Astrocyte (in vitro differentiated cells and primary cell): ENCODE measurements at regions not wholly inside any gene's neighbourhood (a gene's known extent, or its start where the extent isn't known, plus 50 kb on each side); places are given as distances from the start of the nearest gene placed in this dataset.

ENCODE experiments used
- DNase-seq: peaks from one replicate; pipeline ENCODE4 v3.0.0-alpha.2; 2010; ENCODE audit warnings: low read depth
- FAIRE-seq: peaks from 2 replicates; lab custom pipeline; 2011; peaks lifted over from hg19 to GRCh38; lab: Jason Lieb, UNC
- H2AFZ ChIP-seq: 2 replicates; pipeline ENCODE4 v1.6.0; 2012; ENCODE audit warnings: low read depth, low read length, inconsistent platforms
- H3K27ac ChIP-seq: 2 replicates; pipeline ENCODE4 v1.5.1; 2011; ENCODE audit warnings: low read depth, low read length, inconsistent platforms
- H3K27me3 ChIP-seq: 2 replicates; pipeline ENCODE4 v1.6.0; 2011; ENCODE audit warnings: low read length, inconsistent platforms; ENCODE audit not compliant: insufficient read depth
- H3K36me3 ChIP-seq: 2 replicates; pipeline ENCODE4 v1.5.1; 2011; ENCODE audit warnings: low read length, inconsistent platforms; ENCODE audit not compliant: insufficient read depth
- H3K4me1 ChIP-seq: 2 replicates; pipeline ENCODE4 v1.5.1; 2011; ENCODE audit warnings: low read length, inconsistent platforms; ENCODE audit not compliant: insufficient read depth
- H3K4me2 ChIP-seq: 2 replicates; pipeline ENCODE4 v1.6.0; 2012; ENCODE audit warnings: low read length, inconsistent platforms
- H3K4me3 ChIP-seq: 2 replicates; pipeline ENCODE4 v1.5.1; 2011; ENCODE audit warnings: low read depth, mild to moderate bottlenecking, low read length, inconsistent platforms; ENCODE audit not compliant: insufficient read depth
- H3K79me2 ChIP-seq: 2 replicates; pipeline ENCODE4 v1.6.0; 2012; ENCODE audit warnings: mild to moderate bottlenecking, low read length, inconsistent platforms; ENCODE audit not compliant: insufficient read depth
- H3K9ac ChIP-seq: 2 replicates; pipeline ENCODE4 v1.6.0; 2012; ENCODE audit warnings: mild to moderate bottlenecking, low read length, inconsistent platforms
- H3K9me3 ChIP-seq: 2 replicates; pipeline ENCODE4 v1.5.1; 2012; ENCODE audit warnings: low read depth, mild to moderate bottlenecking, low read length, inconsistent platforms; ENCODE audit not compliant: insufficient read depth
- H4K20me1 ChIP-seq: 2 replicates; pipeline ENCODE4 v1.6.0; 2012; ENCODE audit warnings: low read length, inconsistent platforms; ENCODE audit not compliant: insufficient read depth
- H3K27ac Mint-ChIP-seq: one replicate; pipeline ENCODE4 v1.8.0; 2021; ENCODE audit warnings: mild to moderate bottlenecking, mixed read lengths; ENCODE audit not compliant: unreplicated experiment
- H3K27me3 Mint-ChIP-seq: one replicate; pipeline ENCODE4 v1.8.0; 2021; ENCODE audit warnings: low read depth, mixed read lengths; ENCODE audit not compliant: unreplicated experiment
- H3K36me3 Mint-ChIP-seq: one replicate; pipeline ENCODE4 v1.8.0; 2021; ENCODE audit warnings: low read depth, mixed read lengths; ENCODE audit not compliant: unreplicated experiment
- H3K4me1 Mint-ChIP-seq: one replicate; pipeline ENCODE4 v1.8.0; 2021; ENCODE audit warnings: low read depth, mixed read lengths; ENCODE audit not compliant: unreplicated experiment
- H3K4me3 Mint-ChIP-seq: one replicate; pipeline ENCODE4 v1.8.0; 2021; ENCODE audit warnings: mild to moderate bottlenecking, moderate library complexity, mixed read lengths; ENCODE audit not compliant: unreplicated experiment
- H3K9me3 Mint-ChIP-seq: one replicate; pipeline ENCODE4 v1.8.0; 2021; ENCODE audit warnings: mild to moderate bottlenecking, mixed read lengths; ENCODE audit not compliant: unreplicated experiment
- CTCF ChIP-seq: IDR thresholded peaks from 2 replicates; pipeline ENCODE4 v1.5.1; 2011; ENCODE audit warnings: low read depth, mild to moderate bottlenecking, inconsistent platforms, low read length, moderate library complexity; ENCODE audit not compliant: insufficient read depth
- EZH2 ChIP-seq: IDR thresholded peaks from 2 replicates; pipeline ENCODE4 v1.6.1; 2012; ENCODE audit warnings: mild to moderate bottlenecking, low read length, inconsistent platforms; ENCODE audit not compliant: insufficient read depth

DNA sequence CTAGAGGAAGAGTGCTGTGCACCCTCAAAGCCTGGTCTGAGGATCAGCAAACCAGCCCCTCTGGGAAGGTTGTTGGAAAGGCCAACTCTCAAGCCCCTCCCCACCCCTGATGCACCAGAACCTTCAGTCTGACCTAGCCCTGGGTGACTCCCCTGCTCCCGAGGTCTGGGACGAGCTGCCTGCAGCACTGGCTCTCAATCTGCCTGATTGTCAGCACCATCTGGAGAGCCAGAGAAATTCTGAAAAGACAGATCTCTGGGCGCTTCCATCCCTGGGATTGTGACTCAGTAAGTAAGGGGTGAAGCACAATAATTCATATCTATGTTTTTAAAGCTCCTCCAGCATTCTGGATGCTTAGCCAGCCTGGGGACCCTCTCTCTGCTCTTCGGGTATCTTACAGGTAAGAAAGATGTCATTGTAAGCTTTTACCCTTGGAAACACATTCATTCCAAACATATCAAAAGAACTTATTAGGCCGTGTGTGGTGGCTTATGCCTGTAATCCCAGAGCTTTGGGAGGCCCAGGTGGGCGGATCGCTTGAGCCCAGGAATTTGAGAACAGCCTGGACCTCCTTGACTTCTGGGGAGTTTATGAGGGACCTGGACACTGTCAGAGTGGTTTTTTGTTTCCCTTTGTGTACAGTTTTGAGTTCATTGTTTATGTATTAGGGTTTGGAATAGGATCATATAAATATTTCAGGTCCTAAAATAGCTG is 147.5 kb downstream of the KCNJ12 start:
- Mint-ChIP-seq H3K4me1 (peaks cover 6% of the 10 kb centered on the region), H3K9me3 (no peaks in the 10 kb centered on the region), H3K4me3 (no peak overlapping the region), H3K27me3 (peaks cover 12% of the 10 kb centered on the region), H3K27ac (no peak overlapping the region), H3K36me3 (no peaks in the 10 kb centered on the region)
- DNase-seq = no peak
- TF ChIP-seq EZH2 (no peak), CTCF (no peak)
- no peak overlapping the region for H3K4me3 ChIP-seq
- no peaks in the 10 kb centered on the region for H3K79me2 ChIP-seq
- FAIRE-seq = no peak
- no peak overlapping the region for H3K9ac ChIP-seq
- H3K27ac ChIP-seq = no peak overlapping the region
- no peaks in the 10 kb centered on the region for H3K27me3 ChIP-seq
- no peaks in the 10 kb centered on the region for H3K9me3 ChIP-seq
- no peak overlapping the region for H2AFZ ChIP-seq
- H3K4me2 ChIP-seq = no peak overlapping the region
- no peaks in the 10 kb centered on the region for H4K20me1 ChIP-seq
- H3K4me1 ChIP-seq = no peaks in the 10 kb centered on the region
- no peaks in the 10 kb centered on the region for H3K36me3 ChIP-seq

GRCh38 chr17:21524211-21524591 is 148.0 kb downstream of the KCNJ12 start:
- no peaks in the 10 kb centered on the region for H3K27me3 ChIP-seq
- Mint-ChIP-seq H3K4me3 (no peak overlapping the region), H3K9me3 (no peaks in the 10 kb centered on the region), H3K27me3 (peaks cover 9% of the 10 kb centered on the region), H3K36me3 (no peaks in the 10 kb centered on the region), H3K27ac (no peak overlapping the region), H3K4me1 (peaks cover 6% of the 10 kb centered on the region)
- H3K9ac ChIP-seq = no peak overlapping the region
- H3K79me2 ChIP-seq = no peaks in the 10 kb centered on the region
- no peaks in the 10 kb centered on the region for H4K20me1 ChIP-seq
- no peak overlapping the region for H3K27ac ChIP-seq
- no peak overlapping the region for H3K4me3 ChIP-seq
- TF ChIP-seq EZH2 (no peak), CTCF (no peak)
- H3K9me3 ChIP-seq = no peaks in the 10 kb centered on the region
- H3K4me1 ChIP-seq = no peaks in the 10 kb centered on the region
- no peaks in the 10 kb centered on the region for H3K36me3 ChIP-seq
- FAIRE-seq = no peak
- no peak overlapping the region for H3K4me2 ChIP-seq
- no peak for DNase-seq
- H2AFZ ChIP-seq = no peak overlapping the region

DNA sequence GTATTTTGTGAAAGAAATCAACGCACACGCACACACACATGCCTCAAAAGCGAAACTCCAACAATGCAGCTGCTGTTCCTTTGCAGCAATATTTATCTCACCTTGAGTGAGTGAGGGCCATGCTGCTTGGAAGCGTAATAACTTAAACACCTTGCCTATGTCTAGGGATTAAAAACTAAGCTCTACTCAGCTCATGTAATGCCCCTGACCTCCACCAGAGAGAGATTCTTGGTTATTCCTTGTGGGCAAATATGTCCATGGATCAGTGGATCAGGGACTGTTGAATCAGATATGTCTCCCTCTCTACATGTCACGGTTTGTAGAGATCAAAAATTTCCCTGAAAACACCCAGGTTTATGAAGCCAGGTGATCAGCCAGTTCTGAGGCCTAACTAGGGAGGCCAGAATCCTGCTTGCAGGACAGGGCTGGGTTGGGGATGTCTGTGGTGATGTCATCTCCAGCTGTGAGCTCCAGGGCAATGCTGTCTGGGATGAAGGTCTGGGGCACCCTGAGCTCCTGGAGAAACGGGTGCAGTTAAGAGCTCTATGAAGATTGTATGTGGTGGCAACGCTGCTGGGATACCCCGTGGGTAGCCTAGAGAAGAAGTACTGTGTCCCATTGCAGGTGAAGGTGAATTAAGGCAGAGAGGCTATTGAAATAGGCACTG is 149.4 kb downstream of the KCNJ12 start:
- Histone ChIP-seq H3K36me3 (no peaks in the 10 kb centered on the region), H4K20me1 (peaks cover 5% of the 10 kb centered on the region), H3K4me3 (no peak overlapping the region), H3K4me2 (no peak overlapping the region), H3K4me1 (no peaks in the 10 kb centered on the region), H2AFZ (no peak overlapping the region), H3K9ac (no peak overlapping the region), H3K27me3 (no peaks in the 10 kb centered on the region), H3K27ac (no peak overlapping the region), H3K9me3 (no peaks in the 10 kb centered on the region), H3K79me2 (no peaks in the 10 kb centered on the region)
- TF ChIP-seq EZH2 (no peak), CTCF (no peak)
- DNase-seq (no peak), FAIRE-seq (no peak)
- Mint-ChIP-seq H3K4me1 (peaks cover 6% of the 10 kb centered on the region), H3K9me3 (no peaks in the 10 kb centered on the region), H3K4me3 (no peak overlapping the region), H3K36me3 (no peaks in the 10 kb centered on the region), H3K27me3 (peaks cover 9% of the 10 kb centered on the region), H3K27ac (no peak overlapping the region)
